LNCaP clone FGC (cell line): ENCODE measurements at regions not wholly inside any gene's neighbourhood (a gene's known extent, or its start where the extent isn't known, plus 50 kb on each side); places are given as distances from the start of the nearest gene placed in this dataset.

Source experiments
- DNase-seq: peaks from one replicate; pipeline ENCODE4 v3.0.0-alpha.2; 2011; ENCODE audit warnings: low read depth
- H3K4me3 ChIP-seq: 2 replicates; pipeline ENCODE4 v1.5.1; 2011; ENCODE audit warnings: mild to moderate bottlenecking, low read depth, low read length, control low read depth
- CTCF ChIP-seq: IDR thresholded peaks from 2 replicates; pipeline ENCODE4 v1.5.1; 2012; ENCODE audit warnings: mild to moderate bottlenecking; ENCODE audit not compliant: control insufficient read depth, insufficient read depth; ENCODE audit errors: extremely low read depth

- no peak for TF ChIP-seq CTCF
- no peak overlapping the region for H3K4me3 ChIP-seq
- no peak for DNase-seq
These were observed 92.5 kb upstream of the ATP10A start for GRCh38 chr15:25955628-25956027.

- no peak overlapping the region for H3K4me3 ChIP-seq
- DNase-seq: no peak
- no peak for TF ChIP-seq CTCF
These were observed 91.3 kb upstream of the ATP10A start for GRCh38 chr15:25954398-25954797.

- no peak overlapping the region for H3K4me3 ChIP-seq
- no peak for TF ChIP-seq CTCF
- DNase-seq: no peak
These were observed 86.9 kb upstream of the ATP10A start for GRCh38 chr15:25950014-25950413.

GRCh38 chr15:25947323-25948314 is 84.5 kb upstream of the ATP10A start:
- H3K4me3 ChIP-seq: no peak overlapping the region
- TF ChIP-seq CTCF: peak; percentile 85
- DNase-seq: no peak

GRCh38 chr15:25946241-25946805 is 83.2 kb upstream of the ATP10A start:
- no peak for TF ChIP-seq CTCF
- H3K4me3 ChIP-seq: no peak overlapping the region
- DNase-seq: no peak

DNA sequence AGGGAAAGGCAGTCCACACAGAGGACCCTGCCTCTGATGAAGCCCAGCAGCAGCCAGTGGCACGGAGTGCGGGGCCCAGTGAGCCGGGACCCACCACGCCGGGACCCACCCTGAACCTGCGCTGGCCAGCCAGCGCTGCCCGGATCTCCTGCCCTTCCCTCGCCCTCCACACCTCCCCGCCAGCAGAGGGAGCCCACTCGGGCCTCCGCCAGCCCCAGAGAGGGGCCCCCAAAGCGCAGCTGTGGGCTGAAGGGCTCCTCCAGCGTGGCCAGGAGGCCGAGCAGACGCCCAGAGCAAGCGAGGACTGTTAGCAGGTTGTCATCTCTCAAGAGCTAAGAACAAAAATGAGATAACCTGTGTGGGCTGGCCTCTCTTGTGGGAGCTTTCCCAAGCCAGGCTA is 81.3 kb upstream of the ATP10A start:
- no peak overlapping the region for H3K4me3 ChIP-seq
- TF ChIP-seq CTCF: no peak
- DNase-seq: no peak
